ENCODE measurements at regions not wholly inside any gene's neighbourhood (a gene's known extent, or its start where the extent isn't known, plus 50 kb on each side); places are given as distances from the start of the nearest gene placed in this dataset.
"Not testable (repeated sequence)": the region's sequence is repeated elsewhere in the genome, so short reads cannot be mapped to it uniquely, and the experiment has no call there.

DNA sequence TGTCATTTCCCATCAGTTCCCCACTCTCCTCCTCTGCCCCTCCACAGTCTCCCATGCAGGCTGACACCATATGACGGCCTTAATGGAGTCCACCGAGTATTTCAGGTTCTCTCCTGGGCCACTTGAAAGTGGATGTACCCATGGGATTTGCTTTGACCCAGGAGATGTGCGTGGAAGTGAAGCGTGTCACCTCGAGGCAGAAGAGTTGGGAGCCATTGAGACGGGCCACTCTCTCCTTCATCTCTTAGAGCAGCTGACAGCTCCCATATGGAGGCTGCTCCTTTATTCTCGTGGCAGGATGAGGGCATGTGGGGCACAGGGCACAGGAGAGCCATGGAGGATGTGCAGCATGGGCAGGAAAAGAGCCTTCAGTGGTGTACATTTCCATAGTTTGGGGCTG, 144.7 kb upstream of the CRYM start:
- H3K36me3 ChIP-seq (ENCODE audit: control insufficient read depth in 2 of 2, insufficient read depth in 1 of 2, low read length in 2 of 2); H3K27ac ChIP-seq (ENCODE audit: extremely low read depth, low read depth, low read length); CTCF ChIA-PET; H3K9me3 ChIP-seq (ENCODE audit: control insufficient read depth, insufficient read depth, low read depth, low read length); H3K4me3 ChIP-seq (ENCODE audit: low read depth, low read length); H3K4me1 ChIP-seq (ENCODE audit: control insufficient read depth, insufficient read depth, low read length); POLR2A ChIA-PET: not testable (repeated sequence)

DNA sequence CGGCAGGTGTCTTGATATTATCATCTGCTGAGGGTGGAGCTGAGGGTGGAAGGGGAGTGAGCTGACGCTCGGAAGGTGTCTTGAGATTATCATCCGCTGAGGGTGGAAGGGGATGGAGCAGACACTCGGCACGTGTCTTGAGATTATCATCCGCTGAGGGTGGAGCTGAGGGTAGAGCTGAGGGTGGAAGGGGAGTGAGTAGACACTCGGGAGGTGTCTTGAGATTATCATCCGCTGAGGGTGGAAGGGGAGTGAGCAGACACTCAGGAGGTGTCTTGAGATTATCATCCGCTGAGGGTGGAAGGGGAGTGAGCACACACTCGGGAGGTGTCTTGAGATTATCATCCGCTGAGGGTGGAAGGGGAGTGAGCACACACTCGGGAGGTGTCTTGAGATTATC, 126.6 kb upstream of the CRYM start:
- H3K4me1 ChIP-seq (ENCODE audit: control insufficient read depth, insufficient read depth, low read length); CTCF ChIA-PET; H3K36me3 ChIP-seq (ENCODE audit: control insufficient read depth in 2 of 2, insufficient read depth in 1 of 2, low read length in 2 of 2); H3K4me3 ChIP-seq (ENCODE audit: low read depth, low read length); POLR2A ChIA-PET; H3K9me3 ChIP-seq (ENCODE audit: control insufficient read depth, insufficient read depth, low read depth, low read length); H3K27ac ChIP-seq (ENCODE audit: extremely low read depth, low read depth, low read length): not testable (repeated sequence)

DNA sequence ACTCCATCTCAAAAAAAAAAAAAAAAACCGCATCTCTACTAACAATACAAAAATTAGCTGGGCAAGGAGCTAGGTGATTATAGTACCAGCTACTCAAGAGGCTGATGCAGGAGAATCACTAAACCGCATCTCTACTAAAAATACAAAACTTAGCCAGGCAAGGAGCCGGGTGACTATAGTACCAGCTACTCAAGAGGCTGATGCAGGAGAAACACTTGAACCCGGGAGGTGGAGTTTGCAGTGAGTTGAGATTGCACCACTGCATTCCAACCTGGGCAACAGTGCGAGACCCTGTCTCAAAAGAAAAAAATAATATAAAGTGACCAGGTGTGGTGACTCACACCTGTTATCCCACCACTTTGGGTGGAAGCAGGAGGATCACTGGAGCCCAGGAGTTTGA, 119.8 kb upstream of the CRYM start:
- POLR2A ChIA-PET; CTCF ChIA-PET; H3K4me1 ChIP-seq (ENCODE audit: control insufficient read depth, insufficient read depth, low read length); H3K27ac ChIP-seq (ENCODE audit: extremely low read depth, low read depth, low read length); H3K4me3 ChIP-seq (ENCODE audit: low read depth, low read length); H3K9me3 ChIP-seq (ENCODE audit: control insufficient read depth, insufficient read depth, low read depth, low read length); H3K36me3 ChIP-seq (ENCODE audit: control insufficient read depth in 2 of 2, insufficient read depth in 1 of 2, low read length in 2 of 2): not testable (repeated sequence)

DNA sequence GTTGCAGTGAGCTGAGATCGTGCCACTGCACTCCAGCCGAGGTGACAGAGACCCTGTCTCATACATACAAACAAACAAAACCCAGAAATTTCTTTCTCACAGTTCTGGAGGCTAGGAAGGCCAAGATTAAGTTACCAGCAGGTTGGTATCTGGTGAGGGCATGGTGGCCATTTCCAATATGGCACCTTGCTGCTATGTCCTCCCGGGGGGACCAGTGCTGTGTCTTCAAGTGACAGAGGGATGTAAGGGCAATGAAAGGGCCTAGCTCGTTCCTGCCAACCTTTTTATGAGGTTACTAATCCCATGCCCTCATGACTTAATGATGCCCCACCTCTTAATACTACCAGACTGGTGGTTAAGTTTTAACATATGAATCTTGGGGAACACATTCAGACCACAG, 118.5 kb upstream of the CRYM start:
- H3K27ac ChIP-seq (ENCODE audit: extremely low read depth, low read depth, low read length); H3K36me3 ChIP-seq (ENCODE audit: control insufficient read depth in 2 of 2, insufficient read depth in 1 of 2, low read length in 2 of 2); POLR2A ChIA-PET; H3K4me3 ChIP-seq (ENCODE audit: low read depth, low read length); CTCF ChIA-PET; H3K9me3 ChIP-seq (ENCODE audit: control insufficient read depth, insufficient read depth, low read depth, low read length); H3K4me1 ChIP-seq (ENCODE audit: control insufficient read depth, insufficient read depth, low read length): not testable (repeated sequence)

DNA sequence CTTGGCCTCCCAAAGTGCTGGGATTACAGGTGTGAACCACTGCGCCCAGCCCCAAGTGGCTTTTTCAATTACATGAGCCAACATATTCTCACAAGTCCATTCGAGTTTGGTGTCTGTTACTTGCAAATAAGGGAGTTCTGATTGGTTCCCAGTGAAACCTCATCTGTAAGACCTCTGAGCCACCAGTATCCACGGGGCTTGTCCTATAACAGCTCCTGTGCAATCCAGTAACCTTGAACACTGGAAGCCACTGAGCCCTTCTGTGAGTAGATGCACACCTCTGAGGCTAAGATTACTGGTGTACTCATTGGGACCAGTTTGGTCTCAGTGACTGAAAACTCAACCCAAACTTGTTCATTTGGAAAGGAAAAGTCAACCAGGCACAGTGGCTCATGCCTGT, 112.5 kb upstream of the CRYM start:
- POLR2A ChIA-PET; H3K36me3 ChIP-seq (ENCODE audit: control insufficient read depth in 2 of 2, insufficient read depth in 1 of 2, low read length in 2 of 2); H3K9me3 ChIP-seq (ENCODE audit: control insufficient read depth, insufficient read depth, low read depth, low read length); H3K4me1 ChIP-seq (ENCODE audit: control insufficient read depth, insufficient read depth, low read length); CTCF ChIA-PET; H3K4me3 ChIP-seq (ENCODE audit: low read depth, low read length); H3K27ac ChIP-seq (ENCODE audit: extremely low read depth, low read depth, low read length): not testable (repeated sequence)

DNA sequence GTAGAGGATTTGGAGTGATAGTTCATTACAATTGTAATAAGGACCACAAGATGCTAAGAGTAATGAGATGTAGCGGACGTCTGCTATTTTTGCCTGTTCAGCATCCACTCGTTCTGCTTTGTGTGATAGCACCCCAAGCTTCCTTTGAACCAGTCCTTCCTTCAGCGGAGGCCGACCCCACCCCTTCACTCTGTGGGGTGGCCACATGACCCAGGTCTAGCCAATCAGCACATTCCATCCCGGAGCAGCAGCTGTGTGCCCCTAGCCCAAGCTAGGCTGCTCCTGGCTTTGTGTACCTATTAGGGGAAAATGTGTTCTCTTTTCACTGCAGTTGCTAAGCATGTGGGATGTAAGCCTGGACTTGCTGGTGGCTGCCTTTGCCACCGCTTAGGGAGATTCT, 111.8 kb upstream of the CRYM start:
- H3K4me1 ChIP-seq (ENCODE audit: control insufficient read depth, insufficient read depth, low read length); H3K27ac ChIP-seq (ENCODE audit: extremely low read depth, low read depth, low read length); POLR2A ChIA-PET; H3K36me3 ChIP-seq (ENCODE audit: control insufficient read depth in 2 of 2, insufficient read depth in 1 of 2, low read length in 2 of 2); H3K9me3 ChIP-seq (ENCODE audit: control insufficient read depth, insufficient read depth, low read depth, low read length); CTCF ChIA-PET; H3K4me3 ChIP-seq (ENCODE audit: low read depth, low read length): not testable (repeated sequence)

DNA sequence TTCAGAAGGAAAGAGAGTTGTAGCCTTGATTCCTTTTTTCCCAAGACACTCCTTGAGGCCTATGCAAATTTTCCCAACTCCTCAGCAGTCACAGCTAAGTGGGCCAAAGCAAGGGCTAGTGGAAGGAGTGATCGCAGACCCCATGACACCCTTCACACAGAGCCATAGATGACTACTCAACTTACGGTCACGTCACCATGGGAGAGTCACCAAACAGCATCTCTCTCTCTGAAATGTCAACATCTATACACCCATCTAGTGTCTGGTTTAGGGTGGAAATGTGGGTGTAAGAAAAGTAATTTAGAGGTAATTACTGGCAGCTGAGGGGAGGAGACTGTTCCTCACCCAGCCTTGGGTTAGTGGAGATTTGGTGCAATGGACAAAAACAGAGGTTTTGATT, 109.7 kb upstream of the CRYM start:
- CTCF ChIA-PET; H3K4me1 ChIP-seq (ENCODE audit: control insufficient read depth, insufficient read depth, low read length); H3K36me3 ChIP-seq (ENCODE audit: control insufficient read depth in 2 of 2, insufficient read depth in 1 of 2, low read length in 2 of 2); H3K4me3 ChIP-seq (ENCODE audit: low read depth, low read length); H3K9me3 ChIP-seq (ENCODE audit: control insufficient read depth, insufficient read depth, low read depth, low read length); H3K27ac ChIP-seq (ENCODE audit: extremely low read depth, low read depth, low read length); POLR2A ChIA-PET: not testable (repeated sequence)

DNA sequence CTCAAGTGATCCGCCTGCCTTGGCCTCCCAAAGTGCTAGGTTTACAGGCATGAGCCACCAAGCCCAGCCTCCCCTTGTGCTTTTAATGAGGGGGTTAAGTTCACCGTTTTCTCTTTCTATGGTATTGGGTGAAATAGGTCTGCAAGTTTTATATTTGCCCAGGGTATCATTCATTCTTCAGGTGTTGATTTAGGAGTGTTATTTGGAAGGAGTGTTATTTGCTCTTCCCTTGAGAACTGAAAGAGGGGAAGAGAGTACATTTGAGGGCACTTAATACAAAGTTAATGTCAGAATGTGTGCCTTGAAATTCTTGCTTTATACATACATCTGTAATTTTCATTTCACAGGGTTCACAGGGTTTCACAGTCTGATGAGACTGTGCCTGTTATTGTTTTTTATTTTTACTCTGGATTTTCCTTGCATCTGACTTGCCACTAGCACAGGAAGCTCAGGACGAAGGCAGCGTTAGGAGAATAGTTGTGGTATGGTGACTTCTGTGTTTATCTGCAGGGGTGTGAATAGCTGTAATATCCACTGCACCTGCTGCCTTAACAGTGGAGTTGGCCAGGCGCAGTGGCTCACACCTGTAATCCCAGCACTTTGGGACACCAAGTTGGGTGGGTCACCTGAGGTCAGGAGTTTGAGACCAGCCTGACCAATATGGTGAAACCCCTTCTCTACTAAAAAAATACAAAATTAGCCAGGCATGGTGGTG, 108.3 kb upstream of the CRYM start:
- H3K9me3 ChIP-seq (ENCODE audit: control insufficient read depth, insufficient read depth, low read depth, low read length); H3K36me3 ChIP-seq (ENCODE audit: control insufficient read depth in 2 of 2, insufficient read depth in 1 of 2, low read length in 2 of 2); H3K27ac ChIP-seq (ENCODE audit: extremely low read depth, low read depth, low read length); CTCF ChIA-PET; POLR2A ChIA-PET; H3K4me3 ChIP-seq (ENCODE audit: low read depth, low read length); H3K4me1 ChIP-seq (ENCODE audit: control insufficient read depth, insufficient read depth, low read length): not testable (repeated sequence)

DNA sequence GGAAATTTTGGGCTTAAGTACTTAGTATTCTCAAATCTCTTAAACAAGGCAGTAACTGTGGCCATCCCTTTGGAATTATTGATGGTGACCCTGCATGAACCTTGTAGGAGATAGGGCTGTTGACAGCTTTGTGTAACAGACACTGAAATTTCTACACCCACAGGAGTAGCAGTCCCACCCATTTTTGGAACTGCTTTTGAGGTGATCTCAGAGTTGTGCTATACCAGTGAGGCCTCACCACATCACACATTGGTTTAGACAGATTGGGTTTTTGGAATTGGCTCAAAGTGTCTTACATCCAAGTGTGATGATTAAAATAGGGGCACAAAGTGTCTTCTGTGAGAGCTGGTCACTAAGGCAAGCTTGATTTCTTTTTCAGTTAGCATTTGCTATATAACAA, 105.6 kb upstream of the CRYM start:
- H3K4me3 ChIP-seq (ENCODE audit: low read depth, low read length); CTCF ChIA-PET; H3K9me3 ChIP-seq (ENCODE audit: control insufficient read depth, insufficient read depth, low read depth, low read length); H3K4me1 ChIP-seq (ENCODE audit: control insufficient read depth, insufficient read depth, low read length); H3K27ac ChIP-seq (ENCODE audit: extremely low read depth, low read depth, low read length); H3K36me3 ChIP-seq (ENCODE audit: control insufficient read depth in 2 of 2, insufficient read depth in 1 of 2, low read length in 2 of 2); POLR2A ChIA-PET: not testable (repeated sequence)

DNA sequence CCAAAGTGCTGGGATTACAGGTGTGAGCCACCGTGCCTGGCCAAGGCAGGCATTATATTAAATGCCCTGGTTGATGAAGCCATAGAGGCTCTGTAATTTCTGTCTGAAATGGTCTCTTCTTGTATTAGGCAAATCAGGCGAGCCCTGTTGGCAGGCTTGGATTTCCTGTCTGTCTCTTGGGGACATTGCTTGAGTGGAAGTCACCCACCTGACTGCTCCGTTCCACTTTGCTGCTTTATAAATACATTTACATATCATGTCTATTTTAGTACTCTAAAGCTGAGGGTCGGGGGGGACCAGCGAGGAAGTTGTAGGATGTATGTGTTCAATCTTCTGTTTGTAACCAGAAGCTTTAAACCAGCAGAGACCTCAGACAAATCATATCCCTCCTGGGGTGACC, 101.6 kb upstream of the CRYM start:
- H3K4me1 ChIP-seq (ENCODE audit: control insufficient read depth, insufficient read depth, low read length); POLR2A ChIA-PET: not testable (repeated sequence)

More for the DNA sequence above, 101.6 kb upstream of the CRYM start:
- H3K27ac ChIP-seq (ENCODE audit: extremely low read depth, low read depth, low read length); CTCF ChIA-PET; H3K36me3 ChIP-seq (ENCODE audit: control insufficient read depth in 2 of 2, insufficient read depth in 1 of 2, low read length in 2 of 2); H3K9me3 ChIP-seq (ENCODE audit: control insufficient read depth, insufficient read depth, low read depth, low read length); H3K4me3 ChIP-seq (ENCODE audit: low read depth, low read length): not testable (repeated sequence)

Data from HEK293 (cell line).